CD4-positive, CD25-positive, alpha-beta regulatory T cell (primary cell): ENCODE measurements at regions not wholly inside any gene's neighbourhood (a gene's known extent, or its start where the extent isn't known, plus 50 kb on each side); places are given as distances from the start of the nearest gene placed in this dataset.

Experiments used
- ATAC-seq, 2 donors: fragments of 150-1000 bp; cut with Tn5 transposase; one replicate each; pipeline ENCODE4 v1.10.0; 2021; ENCODE audit warnings: low read depth in 2 of 2, moderate number of reproducible peaks in 2 of 2, moderate library complexity in 1 of 2
- DNase-seq, 3 donors: peaks; one replicate each; pipeline versions ENCODE4 v3.0.0 to v3.0.0-alpha.2; 2012 to 2022; ENCODE audit warnings: mixed read lengths in 1 of 3
- H3K27ac ChIP-seq: one replicate; pipeline ENCODE4 v1.7.0; 2013; ENCODE audit warnings: mild to moderate bottlenecking, low read length; ENCODE audit not compliant: insufficient read depth, poor library complexity, severe bottlenecking
- H3K27me3 ChIP-seq: one replicate; pipeline ENCODE4 v1.7.0; 2013; ENCODE audit warnings: low read length; ENCODE audit not compliant: control insufficient read depth, insufficient read depth
- H3K36me3 ChIP-seq: one replicate; pipeline ENCODE4 v1.7.0; 2013; ENCODE audit warnings: mild to moderate bottlenecking, low read length, moderate library complexity; ENCODE audit not compliant: control insufficient read depth, insufficient read depth
- H3K4me1 ChIP-seq: 2 replicates; pipeline ENCODE4 v1.7.0; 2013; ENCODE audit warnings: mild to moderate bottlenecking, low read length; ENCODE audit not compliant: insufficient read depth, control insufficient read depth, poor library complexity, severe bottlenecking
- H3K4me3 ChIP-seq: one replicate; pipeline ENCODE4 v1.7.0; 2013; ENCODE audit warnings: low read depth, mild to moderate bottlenecking, low read length, moderate library complexity
- H3K9me3 ChIP-seq, 2 experiments: 1 replicate in 1 of 2; 2 replicates in 1 of 2; pipeline ENCODE4 v1.7.0; 2013; ENCODE audit warnings: low read length in 2 of 2, mild to moderate bottlenecking in 1 of 2, moderate library complexity in 1 of 2; ENCODE audit not compliant: control insufficient read depth in 2 of 2
- H3K27ac Mint-ChIP-seq, 3 donors: one replicate each; pipeline ENCODE4 v1.8.0; 2020 to 2022; ENCODE audit warnings: mild to moderate bottlenecking in 3 of 3, mixed read lengths in 3 of 3, moderate library complexity in 2 of 3
- H3K27me3 Mint-ChIP-seq: one replicate; pipeline ENCODE4 v1.8.0; 2022; ENCODE audit warnings: mild to moderate bottlenecking, mixed read lengths
- H3K36me3 Mint-ChIP-seq: one replicate; pipeline ENCODE4 v1.8.0; 2020; ENCODE audit warnings: mixed read lengths
- H3K4me1 Mint-ChIP-seq, 4 donors: one replicate each; pipeline ENCODE4 v1.8.0; 2020 to 2022; ENCODE audit warnings: mixed read lengths in 4 of 4, mild to moderate bottlenecking in 1 of 4
- H3K4me3 Mint-ChIP-seq, 4 donors: one replicate each; pipeline ENCODE4 v1.8.0; 2020 to 2022; ENCODE audit warnings: mild to moderate bottlenecking in 4 of 4, mixed read lengths in 4 of 4, moderate library complexity in 3 of 4
- H3K9me3 Mint-ChIP-seq, 7 donors: one replicate each; pipeline ENCODE4 v1.8.0; 2020 to 2022; ENCODE audit warnings: mixed read lengths in 7 of 7, mild to moderate bottlenecking in 3 of 7, moderate library complexity in 2 of 7

DNA sequence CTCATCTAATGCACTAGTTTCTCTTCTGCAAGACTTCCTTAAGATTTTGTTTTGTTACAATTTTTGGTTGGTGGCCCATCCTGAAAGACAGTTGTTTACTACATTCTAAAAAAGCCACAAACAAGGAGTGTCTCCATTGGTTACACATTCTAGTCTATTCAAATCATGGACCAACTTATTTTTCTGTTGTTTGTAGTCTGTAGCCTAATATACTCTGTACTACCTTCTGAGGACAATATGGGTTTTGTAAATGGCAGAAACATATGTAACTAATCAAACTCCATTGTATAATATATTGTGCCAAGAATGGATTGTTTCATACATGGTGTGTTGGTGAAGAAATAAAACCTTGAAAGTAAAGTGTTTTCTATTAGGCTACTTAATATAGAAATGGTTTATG is 79.5 kb upstream of the DHX40 start:
- Histone ChIP-seq H3K4me3 (no peak overlapping the region), H3K27ac (no peak overlapping the region), H3K27me3 (peaks cover 16% of the 10 kb centered on the region), H3K4me1 (no peaks in the 10 kb centered on the region), H3K9me3 (no peaks in the 10 kb centered on the region), H3K36me3 (no peaks in the 10 kb centered on the region)
- Mint-ChIP-seq H3K36me3 (no peaks in the 10 kb centered on the region), H3K9me3 (peaks cover 0 to 2% (median 0%) of the 10 kb centered on the region in 7 donors), H3K27ac (no peak overlapping the region), H3K4me3 (no peak overlapping the region), H3K27me3 (peaks cover 32% of the 10 kb centered on the region), H3K4me1 (peaks cover 0 to 9% (median 4%) of the 10 kb centered on the region in 4 donors)
- ATAC-seq (no peak), DNase-seq (no peak)

DNA sequence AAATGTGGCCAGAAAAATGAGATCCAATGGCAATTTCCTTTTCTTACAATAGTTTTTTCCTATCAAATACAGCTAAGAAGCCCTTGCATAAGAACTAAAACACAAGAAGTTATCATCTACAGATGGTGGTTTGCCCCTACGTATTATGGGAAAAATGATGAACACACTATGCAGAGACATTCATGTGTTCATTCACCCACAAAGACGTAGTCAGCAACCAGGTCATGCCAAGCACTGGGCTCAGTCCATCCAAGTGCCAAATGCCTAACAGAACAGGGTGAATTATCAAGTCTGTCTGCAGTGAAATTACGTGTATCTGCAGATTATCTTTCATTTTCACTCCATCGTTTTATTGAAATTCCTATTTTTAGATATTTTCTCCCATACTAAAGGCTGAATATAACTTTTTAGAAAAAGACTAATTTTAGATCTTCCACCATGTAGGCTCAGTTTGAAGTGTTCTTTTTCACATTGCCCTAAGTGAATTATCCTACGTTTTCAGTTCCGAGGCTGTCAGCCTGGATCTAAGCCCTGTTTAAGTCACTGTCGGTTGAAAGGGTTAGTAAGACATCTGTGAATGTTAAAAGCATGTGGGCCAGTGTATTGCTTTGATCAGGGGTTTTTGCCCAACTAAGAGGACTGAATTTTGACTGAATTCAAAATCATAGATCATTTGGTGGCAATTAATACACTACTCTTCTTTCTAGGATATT is 78.1 kb upstream of the DHX40 start:
- no peak overlapping the region for H3K27ac Mint-ChIP-seq
- H3K36me3 ChIP-seq = no peaks in the 10 kb centered on the region
- no peak overlapping the region for H3K27ac ChIP-seq
- no peaks in the 10 kb centered on the region for H3K9me3 ChIP-seq
- no peaks in the 10 kb centered on the region for H3K4me1 ChIP-seq
- H3K4me3 ChIP-seq = no peak overlapping the region
- H3K27me3 Mint-ChIP-seq = peaks cover 30% of the 10 kb centered on the region
- ATAC-seq (no peak), DNase-seq (no peak)
- peaks cover 0 to 2% (median 0%) of the 10 kb centered on the region in 7 donors for H3K9me3 Mint-ChIP-seq
- no peak overlapping the region for H3K4me3 Mint-ChIP-seq
- peaks cover 0 to 7% (median 4%) of the 10 kb centered on the region in 4 donors for H3K4me1 Mint-ChIP-seq
- H3K36me3 Mint-ChIP-seq = no peaks in the 10 kb centered on the region
- peaks cover 12% of the 10 kb centered on the region for H3K27me3 ChIP-seq

DNA sequence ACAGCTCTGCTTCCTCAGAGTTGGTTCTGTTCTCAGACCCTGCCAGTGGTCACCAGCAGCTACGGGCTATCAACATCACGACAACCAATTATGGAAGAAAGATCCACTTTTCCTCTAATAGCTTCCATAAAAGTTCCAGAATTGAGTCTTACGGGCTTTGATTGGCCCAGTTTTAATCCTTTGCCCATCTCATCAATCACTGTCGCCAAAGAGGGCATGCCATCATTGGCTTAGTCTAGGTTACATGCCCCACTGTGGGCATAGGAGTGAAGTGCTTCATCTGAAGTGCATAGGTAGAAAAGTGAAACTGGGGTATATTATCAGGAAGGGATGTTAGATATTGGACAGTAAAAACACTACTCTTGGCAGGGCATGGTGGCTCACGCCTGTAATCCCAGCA is 76.6 kb upstream of the DHX40 start:
- Histone ChIP-seq H3K4me1 (no peaks in the 10 kb centered on the region), H3K36me3 (no peaks in the 10 kb centered on the region), H3K27ac (no peak overlapping the region), H3K4me3 (no peak overlapping the region), H3K27me3 (peaks cover 12% of the 10 kb centered on the region), H3K9me3 (no peaks in the 10 kb centered on the region)
- Mint-ChIP-seq H3K4me1 (peaks cover 0 to 4% (median 2%) of the 10 kb centered on the region in 4 donors), H3K27ac (no peak overlapping the region), H3K9me3 (no peaks in the 10 kb centered on the region), H3K4me3 (no peak overlapping the region), H3K36me3 (no peaks in the 10 kb centered on the region), H3K27me3 (peaks cover 29% of the 10 kb centered on the region)
- ATAC-seq = no peak
- no peak for DNase-seq

DNA sequence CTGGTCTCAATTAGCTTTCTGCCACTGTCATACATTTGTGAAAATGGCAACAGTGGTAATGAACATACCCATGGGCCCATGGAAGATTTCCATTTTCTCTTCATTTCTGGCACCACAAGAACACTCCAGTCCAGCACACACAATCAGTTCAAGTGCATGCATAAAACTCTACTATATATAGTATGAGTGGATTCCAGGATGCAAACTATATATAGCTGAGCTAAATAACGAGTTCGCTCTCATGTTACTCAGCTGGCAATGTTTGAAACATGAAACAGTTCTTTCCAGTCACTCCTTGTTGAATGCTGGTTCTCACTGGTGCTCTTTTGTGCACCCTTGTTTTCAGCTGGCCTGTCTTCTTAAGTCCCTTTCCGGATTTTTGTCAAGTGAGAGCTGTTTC is 75.2 kb upstream of the DHX40 start:
- no peaks in the 10 kb centered on the region for H3K9me3 ChIP-seq
- Mint-ChIP-seq H3K4me3 (no peak overlapping the region), H3K9me3 (no peaks in the 10 kb centered on the region), H3K4me1 (no peaks in the 10 kb centered on the region), H3K27ac (no peak overlapping the region), H3K27me3 (peaks cover 26% of the 10 kb centered on the region), H3K36me3 (no peaks in the 10 kb centered on the region)
- peaks cover 12% of the 10 kb centered on the region for H3K27me3 ChIP-seq
- DNase-seq (no peak), ATAC-seq (no peak)
- no peaks in the 10 kb centered on the region for H3K4me1 ChIP-seq
- H3K36me3 ChIP-seq = no peaks in the 10 kb centered on the region
- H3K27ac ChIP-seq = no peak overlapping the region
- no peak overlapping the region for H3K4me3 ChIP-seq

DNA sequence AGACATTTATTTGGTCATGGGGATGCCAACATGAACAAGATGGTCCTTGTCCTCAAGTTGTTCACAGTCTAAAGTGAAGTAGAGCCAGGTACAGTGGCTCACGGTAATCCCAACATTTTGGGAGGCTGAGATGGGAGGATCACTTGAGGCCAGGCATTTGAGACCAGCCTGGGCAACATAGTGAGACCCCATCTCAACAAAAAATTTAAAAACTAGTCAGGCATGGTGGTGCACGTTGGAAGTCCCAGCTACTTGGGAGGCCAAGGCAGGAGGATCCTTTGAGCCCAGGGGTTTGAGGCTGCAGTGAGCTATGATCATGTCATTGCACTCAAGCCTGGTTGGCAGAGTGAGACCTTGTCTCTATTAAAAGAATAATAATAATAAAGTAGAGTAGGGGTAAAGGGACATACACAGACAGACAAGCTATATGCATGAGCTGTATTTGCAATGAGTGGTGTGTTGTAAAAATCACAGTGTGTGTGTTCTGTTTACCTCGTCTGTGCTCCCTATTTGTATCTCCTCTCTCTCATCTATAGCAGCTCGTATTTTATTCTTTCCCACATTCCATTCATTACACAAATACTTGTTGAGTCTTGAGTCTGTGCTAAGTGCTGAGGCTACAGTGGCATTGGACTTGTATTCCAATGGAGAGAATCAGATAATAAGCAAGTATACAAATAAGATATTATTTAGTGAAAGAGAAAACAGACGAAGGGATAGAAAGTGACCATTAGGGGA is 73.9 kb upstream of the DHX40 start:
- ATAC-seq = no peak
- no peak overlapping the region for H3K4me3 Mint-ChIP-seq
- Histone ChIP-seq H3K36me3 (no peaks in the 10 kb centered on the region), H3K27ac (no peak overlapping the region), H3K9me3 (no peaks in the 10 kb centered on the region), H3K27me3 (peaks cover 4% of the 10 kb centered on the region), H3K4me1 (no peaks in the 10 kb centered on the region), H3K4me3 (no peak overlapping the region)
- no peaks in the 10 kb centered on the region for H3K9me3 Mint-ChIP-seq
- H3K27me3 Mint-ChIP-seq = peaks cover 21% of the 10 kb centered on the region
- H3K4me1 Mint-ChIP-seq = no peaks in the 10 kb centered on the region
- DNase-seq = no peak
- no peak overlapping the region for H3K27ac Mint-ChIP-seq
- H3K36me3 Mint-ChIP-seq = no peaks in the 10 kb centered on the region

DNA sequence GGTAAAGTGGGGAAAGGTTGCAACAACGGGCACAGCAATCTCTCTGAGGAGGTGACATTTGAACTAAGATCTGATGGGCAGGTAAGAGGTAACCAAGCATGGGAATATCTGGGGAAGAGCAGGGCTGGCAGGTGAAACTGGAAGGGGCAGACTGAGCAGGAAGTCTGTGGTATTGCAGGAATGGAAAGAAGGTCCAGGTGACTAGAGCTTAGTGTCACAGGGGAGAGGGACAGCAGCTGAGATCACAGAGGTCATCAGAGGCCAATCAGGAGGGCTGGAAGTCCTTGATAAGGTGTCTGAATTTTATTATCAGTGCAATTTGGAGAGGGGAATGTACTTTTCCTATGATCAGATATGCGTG is 73.3 kb upstream of the DHX40 start:
- no peaks in the 10 kb centered on the region for H3K36me3 Mint-ChIP-seq
- H3K4me1 ChIP-seq = no peaks in the 10 kb centered on the region
- H3K4me1 Mint-ChIP-seq = no peaks in the 10 kb centered on the region
- no peak overlapping the region for H3K27ac Mint-ChIP-seq
- H3K27me3 Mint-ChIP-seq = peaks cover 21% of the 10 kb centered on the region
- H3K4me3 ChIP-seq = no peak overlapping the region
- H3K9me3 ChIP-seq = no peaks in the 10 kb centered on the region
- no peak overlapping the region for H3K27ac ChIP-seq
- H3K9me3 Mint-ChIP-seq = no peaks in the 10 kb centered on the region
- H3K4me3 Mint-ChIP-seq = no peak overlapping the region
- peaks cover 3% of the 10 kb centered on the region for H3K27me3 ChIP-seq
- DNase-seq (no peak), ATAC-seq (no peak)
- no peaks in the 10 kb centered on the region for H3K36me3 ChIP-seq

DNA sequence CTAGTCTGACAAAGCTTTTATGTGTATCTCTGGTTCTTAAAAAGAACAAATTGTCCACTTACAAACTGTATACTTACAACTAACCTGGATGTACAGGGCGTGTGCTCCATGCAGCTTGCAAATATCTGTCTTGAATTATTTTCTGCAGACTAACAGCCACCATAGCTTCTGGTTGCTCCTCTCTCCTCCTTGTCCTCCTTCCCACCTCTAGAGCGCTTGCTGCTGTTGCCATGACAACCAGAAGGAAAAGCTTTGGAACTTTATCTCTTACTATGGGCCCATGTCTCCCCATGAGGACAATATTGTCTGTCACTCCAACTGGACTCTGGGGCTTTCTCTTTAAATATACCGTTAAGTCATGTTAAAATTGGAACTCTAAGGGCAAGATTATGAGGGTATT is 71.5 kb upstream of the DHX40 start:
- Mint-ChIP-seq H3K27me3 (peaks cover 24% of the 10 kb centered on the region), H3K4me1 (no peaks in the 10 kb centered on the region)
- no peak for ATAC-seq

More for the DNA sequence above, 71.5 kb upstream of the DHX40 start:
- Mint-ChIP-seq H3K4me3 (no peak overlapping the region), H3K36me3 (no peaks in the 10 kb centered on the region), H3K9me3 (no peaks in the 10 kb centered on the region), H3K27ac (no peak overlapping the region)
- H3K4me1 ChIP-seq = no peaks in the 10 kb centered on the region
- no peak overlapping the region for H3K27ac ChIP-seq
- no peaks in the 10 kb centered on the region for H3K36me3 ChIP-seq
- no peak for DNase-seq
- H3K9me3 ChIP-seq = no peaks in the 10 kb centered on the region
- no peak overlapping the region for H3K4me3 ChIP-seq
- no peaks in the 10 kb centered on the region for H3K27me3 ChIP-seq
